GM12878 (cell line): ENCODE measurements at regions not wholly inside any gene's neighbourhood (a gene's known extent, or its start where the extent isn't known, plus 50 kb on each side); places are given as distances from the start of the nearest gene placed in this dataset.

Source experiments
- FOXK2 ChIP-seq: fragments of 450-650 bp; IDR thresholded peaks from 2 replicates; pipeline ENCODE4 v1.6.1; 2017; ENCODE audit warnings: mild to moderate bottlenecking, moderate library complexity
- MTA3 ChIP-seq: IDR thresholded peaks from 2 replicates; pipeline ENCODE4 v1.6.1; 2012; ENCODE audit warnings: low read length, inconsistent platforms, borderline replicate concordance
- RCOR1 ChIP-seq: conservative IDR thresholded peaks from 2 replicates; pipeline ENCODE4 v1.6.1; 2012; ENCODE audit warnings: low read depth, low read length, improper control_type of control experiment
- TARDBP ChIP-seq: IDR thresholded peaks from 2 replicates; pipeline ENCODE4 v1.6.1; 2016; ENCODE audit warnings: borderline replicate concordance

DNA sequence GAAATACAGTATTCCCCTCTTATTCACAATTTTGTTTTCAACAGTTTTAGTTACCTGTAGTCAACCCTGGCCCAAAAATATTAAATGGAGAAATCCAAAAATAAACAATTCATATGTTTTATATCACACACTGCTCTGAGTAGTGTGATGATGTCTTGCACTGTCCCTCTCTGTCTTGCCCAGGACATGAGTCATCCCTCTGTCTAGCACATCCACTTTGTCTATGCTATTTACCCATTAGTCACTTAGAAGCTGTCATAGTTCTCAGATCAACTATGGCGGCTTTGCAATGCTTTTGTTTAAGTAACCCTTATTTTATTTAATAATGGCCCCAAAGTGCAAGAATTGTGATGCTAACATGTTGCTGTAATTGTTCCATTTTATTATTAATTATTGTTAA, 380.6 kb upstream of the REG3G start:
- TF ChIP-seq FOXK2 (no peak), RCOR1 (no peak), TARDBP (no peak), MTA3 (no peak)
